ENCODE measurements at regions not wholly inside any gene's neighbourhood (a gene's known extent, or its start where the extent isn't known, plus 50 kb on each side); places are given as distances from the start of the nearest gene placed in this dataset.
"Not testable (repeated sequence)": the region's sequence is repeated elsewhere in the genome, so short reads cannot be mapped to it uniquely, and the experiment has no call there.

- Histone ChIP-seq H3K9me3 (ENCODE audit: severe bottlenecking) (no peaks in the 10 kb centered on the region), H3K27me3 (ENCODE audit: insufficient read depth, low read depth, severe bottlenecking) (no peaks in the 10 kb centered on the region), H3K36me3 (no peaks in the 10 kb centered on the region), H3K4me3 (ENCODE audit: low read depth, low read length) (no peak overlapping the region), H3K27ac (no peak overlapping the region)
- TF ChIP-seq CTCF (IDR thresholded peaks at IDR 0.05; ENCODE audit: low read depth, low read length) = no peak
- no peak for DNase-seq
Observed at GRCh38 chr11:12585861-12586260, 88.4 kb upstream of the TEAD1 start.

DNA sequence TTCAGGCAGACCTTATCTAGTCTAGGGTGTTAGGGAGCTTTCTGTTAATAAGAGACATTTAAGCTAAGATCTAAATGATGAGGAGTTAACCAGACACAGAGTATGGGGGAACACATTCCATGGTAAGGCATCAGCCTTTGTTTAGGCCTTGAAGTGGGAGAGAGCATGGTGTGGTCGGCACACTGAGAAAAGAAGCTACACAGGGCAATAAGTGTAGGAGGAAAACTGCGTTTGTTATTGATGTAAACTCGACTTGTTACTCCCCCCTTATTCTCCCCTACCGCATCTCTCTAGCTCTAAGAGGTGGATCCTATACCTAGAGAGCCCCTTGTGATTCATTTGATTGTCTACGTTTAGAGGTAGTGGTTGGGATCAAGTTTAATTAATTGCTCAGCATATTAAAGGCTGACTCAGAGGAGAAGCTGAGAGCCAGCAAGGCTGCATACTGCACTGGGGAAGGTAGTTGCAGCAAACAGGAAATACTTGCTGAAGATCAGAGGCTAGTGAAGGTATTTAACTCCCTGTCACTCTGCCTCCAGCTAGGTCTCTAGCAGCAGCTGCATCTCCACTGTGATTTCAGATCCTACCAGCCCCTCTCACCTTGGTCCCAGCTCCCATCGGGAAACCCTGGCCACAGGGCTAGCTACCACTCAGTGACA lies 86.8 kb upstream of the TEAD1 start:
- no peak for DNase-seq
- no peak for TF ChIP-seq CTCF (IDR thresholded peaks at IDR 0.05; ENCODE audit: low read depth, low read length)
- Histone ChIP-seq H3K36me3 (no peaks in the 10 kb centered on the region), H3K27me3 (ENCODE audit: insufficient read depth, low read depth, severe bottlenecking) (no peaks in the 10 kb centered on the region), H3K27ac (no peak overlapping the region), H3K9me3 (ENCODE audit: severe bottlenecking) (no peaks in the 10 kb centered on the region), H3K4me3 (ENCODE audit: low read depth, low read length) (no peak overlapping the region)

DNA sequence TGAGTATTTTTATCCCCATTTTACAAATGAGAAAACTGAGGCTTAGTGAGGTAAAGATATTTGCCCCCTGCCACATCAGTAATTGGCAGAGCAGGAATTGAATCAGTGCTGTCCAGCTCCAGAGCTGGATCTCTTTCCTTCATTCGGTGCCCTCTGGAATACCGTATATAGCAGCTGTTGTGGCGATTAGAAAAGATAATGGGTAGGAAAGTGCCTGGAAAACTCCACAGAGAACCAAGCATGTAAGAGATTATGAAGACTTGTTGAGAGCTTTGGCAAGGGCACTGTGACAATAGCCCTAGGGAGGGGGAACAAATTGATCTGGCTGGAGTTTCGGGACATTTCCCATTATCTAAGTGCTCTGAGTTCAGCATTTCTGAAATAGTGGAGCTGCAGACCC lies 82.5 kb upstream of the TEAD1 start:
- no peaks in the 10 kb centered on the region for H3K27me3 ChIP-seq (ENCODE audit: insufficient read depth, low read depth, severe bottlenecking)
- no peaks in the 10 kb centered on the region for H3K36me3 ChIP-seq
- DNase-seq = no peak
- TF ChIP-seq CTCF (IDR thresholded peaks at IDR 0.05; ENCODE audit: low read depth, low read length) = no peak
- no peak overlapping the region for H3K4me3 ChIP-seq (ENCODE audit: low read depth, low read length)
- no peaks in the 10 kb centered on the region for H3K9me3 ChIP-seq (ENCODE audit: severe bottlenecking)
- no peak overlapping the region for H3K27ac ChIP-seq

DNA sequence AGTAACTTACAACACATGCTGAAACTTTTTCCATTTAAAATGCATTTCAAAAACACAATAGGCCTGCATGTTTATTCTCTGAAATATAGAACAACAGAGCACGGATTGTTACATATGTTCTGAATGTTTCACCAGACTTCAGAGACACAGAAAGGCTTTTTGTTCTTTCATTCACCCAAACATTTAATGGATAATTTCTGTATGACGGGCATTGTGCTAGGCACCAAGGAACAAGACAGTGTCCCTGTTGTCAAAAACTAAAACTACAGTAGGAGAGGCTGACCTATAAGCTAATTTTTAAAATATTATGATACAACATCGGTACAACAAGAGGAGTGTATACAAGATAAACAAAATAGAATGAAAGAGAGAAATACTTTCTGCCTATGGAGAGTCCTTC lies 81.9 kb upstream of the TEAD1 start:
- H3K36me3 ChIP-seq = no peaks in the 10 kb centered on the region
- no peak overlapping the region for H3K4me3 ChIP-seq (ENCODE audit: low read depth, low read length)
- H3K9me3 ChIP-seq (ENCODE audit: severe bottlenecking) = no peaks in the 10 kb centered on the region
- TF ChIP-seq CTCF (IDR thresholded peaks at IDR 0.05; ENCODE audit: low read depth, low read length) = no peak
- H3K27ac ChIP-seq = no peak overlapping the region
- no peak for DNase-seq
- no peaks in the 10 kb centered on the region for H3K27me3 ChIP-seq (ENCODE audit: insufficient read depth, low read depth, severe bottlenecking)

- H3K4me3 ChIP-seq (ENCODE audit: low read depth, low read length); H3K27me3 ChIP-seq (ENCODE audit: insufficient read depth, low read depth, severe bottlenecking); DNase-seq; H3K27ac ChIP-seq; H3K36me3 ChIP-seq; H3K9me3 ChIP-seq (ENCODE audit: severe bottlenecking): not testable (repeated sequence)
Observed at GRCh38 chr11:12595089-12595847, 79.0 kb upstream of the TEAD1 start.

DNA sequence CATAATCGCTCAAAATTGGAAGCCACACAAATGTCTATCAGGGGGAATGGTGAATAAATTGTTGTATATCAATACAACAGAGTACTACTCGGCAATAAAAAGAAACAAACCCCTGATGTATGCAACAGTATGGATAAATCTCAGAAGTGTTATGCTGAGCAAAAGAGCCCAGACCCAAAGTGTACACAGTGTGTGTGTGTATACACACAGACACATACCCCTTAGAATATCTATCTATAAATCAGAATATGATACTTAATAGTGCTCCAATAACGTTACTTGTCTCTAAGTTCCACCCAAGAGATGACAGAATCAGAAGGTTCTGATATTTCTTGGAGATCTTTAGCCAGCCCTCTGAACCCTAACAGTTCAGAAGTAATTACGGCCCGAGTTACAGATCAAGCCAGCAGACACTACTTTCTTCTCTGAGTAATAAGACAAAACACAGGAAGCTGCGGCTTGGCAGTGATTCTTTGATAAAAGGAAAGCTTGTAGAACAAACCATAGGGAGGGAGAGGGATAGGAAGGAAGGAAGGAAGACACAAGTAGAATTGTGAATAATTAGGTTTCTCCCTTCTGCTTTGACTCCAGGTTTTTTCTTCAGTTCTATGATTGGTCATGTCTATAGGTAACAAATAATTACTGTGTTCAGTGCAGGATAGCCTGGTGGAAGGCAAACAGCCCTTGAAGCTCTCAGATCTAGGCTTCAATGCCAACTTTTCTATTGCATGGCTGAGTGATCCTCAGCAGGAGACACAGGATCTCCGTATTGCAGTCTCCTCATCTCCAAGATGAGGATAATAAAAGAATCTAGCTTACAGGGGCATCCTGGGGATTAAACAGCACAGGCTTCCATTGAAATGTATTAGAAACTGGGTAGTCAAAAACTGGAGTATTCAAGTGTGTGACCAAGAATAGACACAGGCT lies 75.6 kb upstream of the TEAD1 start:
- Histone ChIP-seq H3K4me3 (ENCODE audit: low read depth, low read length) (no peak overlapping the region), H3K9me3 (ENCODE audit: severe bottlenecking) (no peaks in the 10 kb centered on the region), H3K27me3 (ENCODE audit: insufficient read depth, low read depth, severe bottlenecking) (no peaks in the 10 kb centered on the region), H3K36me3 (no peaks in the 10 kb centered on the region), H3K27ac (no peak overlapping the region)
- no peak for DNase-seq
- no peak for TF ChIP-seq CTCF (IDR thresholded peaks at IDR 0.05; ENCODE audit: low read depth, low read length)

Measured in WERI-Rb-1 (cell line).